ENCODE measurements at regions not wholly inside any gene's neighbourhood (a gene's known extent, or its start where the extent isn't known, plus 50 kb on each side); places are given as distances from the start of the nearest gene placed in this dataset.

GRCh38 chr6:1257778-1258177 is 54.1 kb upstream of the FOXQ1 start:
- no peak for DNase-seq

- no peak for DNase-seq
These were observed 55.4 kb upstream of the FOXQ1 start for GRCh38 chr6:1256435-1257008.

GRCh38 chr6:1255636-1256365 is 56.1 kb upstream of the FOXQ1 start:
- DNase-seq: no peak

GRCh38 chr6:1254326-1254725 is 57.6 kb upstream of the FOXQ1 start:
- no peak for DNase-seq

- no peak for DNase-seq
These were observed 58.1 kb upstream of the FOXQ1 start for GRCh38 chr6:1253816-1254215.

GRCh38 chr6:1251198-1252155 is 60.4 kb upstream of the FOXQ1 start:
- no peak for DNase-seq

GRCh38 chr6:1250489-1251197 is 61.3 kb upstream of the FOXQ1 start:
- no peak for DNase-seq

- no peak for DNase-seq
These were observed 64.0 kb upstream of the FOXQ1 start for GRCh38 chr6:1247894-1248293.

- no peak for DNase-seq
These were observed 64.8 kb upstream of the FOXQ1 start for GRCh38 chr6:1247056-1247455.

- no peak for DNase-seq
These were observed 67.0 kb upstream of the FOXQ1 start for GRCh38 chr6:1244941-1245340.

- no peak for DNase-seq
These were observed 67.6 kb upstream of the FOXQ1 start for GRCh38 chr6:1244278-1244677.

- DNase-seq: no peak
These were observed 69.5 kb upstream of the FOXQ1 start for GRCh38 chr6:1242446-1242845.

- no peak for DNase-seq
These were observed 69.9 kb upstream of the FOXQ1 start for GRCh38 chr6:1242021-1242420.

GRCh38 chr6:1240766-1241318 is 71.1 kb upstream of the FOXQ1 start:
- DNase-seq: no peak

- DNase-seq: no peak
These were observed 72.1 kb upstream of the FOXQ1 start for GRCh38 chr6:1239805-1240204.

GRCh38 chr6:1238040-1238439 is 73.9 kb upstream of the FOXQ1 start:
- no peak for DNase-seq

- no peak for DNase-seq
These were observed 74.3 kb upstream of the FOXQ1 start for GRCh38 chr6:1237636-1238035.

- DNase-seq: no peak
These were observed 76.1 kb upstream of the FOXQ1 start for GRCh38 chr6:1235825-1236224.

- no peak for DNase-seq
These were observed 78.0 kb upstream of the FOXQ1 start for GRCh38 chr6:1233924-1234323.

- DNase-seq: no peak
These were observed 79.3 kb upstream of the FOXQ1 start for GRCh38 chr6:1232578-1232977.

- DNase-seq: no peak
These were observed 80.0 kb upstream of the FOXQ1 start for GRCh38 chr6:1231941-1232340.

GRCh38 chr6:1230689-1231605 is 81.0 kb upstream of the FOXQ1 start:
- no peak for DNase-seq

Measured in amniotic stem cell (primary cell).